ENCODE measurements at regions not wholly inside any gene's neighbourhood (a gene's known extent, or its start where the extent isn't known, plus 50 kb on each side); places are given as distances from the start of the nearest gene placed in this dataset.

DNA sequence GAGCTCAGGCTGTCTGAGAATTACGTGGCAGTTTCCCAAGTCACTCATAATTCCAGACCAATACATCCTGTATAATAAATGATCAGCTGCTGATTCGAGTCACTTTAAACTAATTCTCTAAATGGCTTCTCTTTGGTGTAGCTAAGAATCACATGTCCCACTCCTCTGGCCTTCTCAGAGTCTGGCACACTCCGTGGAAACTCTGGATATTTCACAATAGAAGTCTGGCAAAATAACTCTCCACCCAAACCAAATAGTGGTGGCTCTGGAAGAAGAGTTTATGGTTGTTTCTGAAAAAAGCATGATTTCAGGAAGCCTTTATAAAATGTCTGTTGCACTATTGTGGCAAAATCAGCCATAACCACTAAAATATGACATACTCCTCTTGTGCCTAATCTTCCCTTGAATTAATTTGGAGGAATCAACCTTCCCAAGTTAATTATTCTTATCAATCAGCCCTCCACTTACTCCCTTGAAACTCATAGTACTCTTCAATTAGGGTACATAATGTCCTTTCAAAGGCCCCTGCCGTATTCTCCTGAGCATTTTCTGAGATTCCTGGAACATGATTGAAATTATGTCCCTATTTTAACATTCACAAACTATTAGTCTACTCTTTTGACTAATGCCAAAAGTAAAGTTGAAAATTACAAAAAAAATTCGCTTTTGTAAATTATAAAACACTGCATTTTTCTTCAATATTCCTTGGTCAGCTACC, 991.6 kb downstream of the FAT4 start:
- no peak overlapping the region for H3K9ac ChIP-seq (ENCODE audit: low read depth, low read length)
- H3K27ac ChIP-seq (ENCODE audit: low read length), result no peak overlapping the region
- no peaks in the 10 kb centered on the region for H3K27me3 ChIP-seq (ENCODE audit: insufficient read depth, low read length, poor library complexity)
- H3K4me1 ChIP-seq (ENCODE audit: insufficient read depth, low read length), result no peaks in the 10 kb centered on the region
- DNase-seq (no peak), ATAC-seq (ENCODE audit: insufficient read depth, low read depth) (no peak)
- no peaks in the 10 kb centered on the region for H3K79me2 ChIP-seq (ENCODE audit: insufficient read depth, low read length)
- no peak overlapping the region for H3K4me2 ChIP-seq (ENCODE audit: insufficient read depth, low read length)
- no peaks in the 10 kb centered on the region for H3K9me3 ChIP-seq (ENCODE audit: insufficient read depth, low read length, severe bottlenecking)
- H3K36me3 ChIP-seq (ENCODE audit: insufficient read depth, low read length), result no peaks in the 10 kb centered on the region
- H2AFZ ChIP-seq (ENCODE audit: low read depth, low read length), result no peak overlapping the region
- TF ChIP-seq, protein P1, sequence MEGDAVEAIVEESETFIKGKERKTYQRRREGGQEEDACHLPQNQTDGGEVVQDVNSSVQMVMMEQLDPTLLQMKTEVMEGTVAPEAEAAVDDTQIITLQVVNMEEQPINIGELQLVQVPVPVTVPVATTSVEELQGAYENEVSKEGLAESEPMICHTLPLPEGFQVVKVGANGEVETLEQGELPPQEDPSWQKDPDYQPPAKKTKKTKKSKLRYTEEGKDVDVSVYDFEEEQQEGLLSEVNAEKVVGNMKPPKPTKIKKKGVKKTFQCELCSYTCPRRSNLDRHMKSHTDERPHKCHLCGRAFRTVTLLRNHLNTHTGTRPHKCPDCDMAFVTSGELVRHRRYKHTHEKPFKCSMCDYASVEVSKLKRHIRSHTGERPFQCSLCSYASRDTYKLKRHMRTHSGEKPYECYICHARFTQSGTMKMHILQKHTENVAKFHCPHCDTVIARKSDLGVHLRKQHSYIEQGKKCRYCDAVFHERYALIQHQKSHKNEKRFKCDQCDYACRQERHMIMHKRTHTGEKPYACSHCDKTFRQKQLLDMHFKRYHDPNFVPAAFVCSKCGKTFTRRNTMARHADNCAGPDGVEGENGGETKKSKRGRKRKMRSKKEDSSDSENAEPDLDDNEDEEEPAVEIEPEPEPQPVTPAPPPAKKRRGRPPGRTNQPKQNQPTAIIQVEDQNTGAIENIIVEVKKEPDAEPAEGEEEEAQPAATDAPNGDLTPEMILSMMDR (IDR thresholded peaks at IDR 0.05; ENCODE audit: borderline replicate concordance, extremely low read depth, low read length, poor library complexity, severe bottlenecking), result no peak
- no peak for TF ChIP-seq EZH2 (IDR thresholded peaks at IDR 0.05; ENCODE audit: borderline replicate concordance, low read depth, low read length, severe bottlenecking)
- H4K20me1 ChIP-seq (ENCODE audit: insufficient read depth, low read length), result no peaks in the 10 kb centered on the region
- no peak overlapping the region for H3K4me3 ChIP-seq (ENCODE audit: low read depth in 1 of 2, low read length in 2 of 2)

DNA sequence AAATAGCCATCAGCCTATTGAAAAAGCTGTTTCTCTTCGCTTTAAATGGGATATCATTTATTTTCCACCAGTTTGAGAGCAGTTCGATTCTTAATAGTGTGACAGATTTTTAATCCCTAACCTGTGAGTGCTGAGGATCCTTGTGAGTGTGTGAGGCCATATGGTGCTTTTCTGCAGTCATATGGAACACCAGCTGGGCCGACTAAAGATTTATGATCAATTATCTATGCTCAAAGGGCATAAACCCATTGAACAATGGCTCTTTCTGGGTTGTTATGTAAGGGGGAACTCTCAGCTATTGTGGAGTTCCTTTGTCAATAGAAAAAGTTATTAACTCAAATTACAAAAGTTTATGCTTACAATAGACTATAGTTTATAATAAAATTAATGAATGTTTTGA, 1003.6 kb downstream of the FAT4 start:
- H3K79me2 ChIP-seq (ENCODE audit: insufficient read depth, low read length), result no peaks in the 10 kb centered on the region
- no peaks in the 10 kb centered on the region for H3K9me3 ChIP-seq (ENCODE audit: insufficient read depth, low read length, severe bottlenecking)

DNA sequence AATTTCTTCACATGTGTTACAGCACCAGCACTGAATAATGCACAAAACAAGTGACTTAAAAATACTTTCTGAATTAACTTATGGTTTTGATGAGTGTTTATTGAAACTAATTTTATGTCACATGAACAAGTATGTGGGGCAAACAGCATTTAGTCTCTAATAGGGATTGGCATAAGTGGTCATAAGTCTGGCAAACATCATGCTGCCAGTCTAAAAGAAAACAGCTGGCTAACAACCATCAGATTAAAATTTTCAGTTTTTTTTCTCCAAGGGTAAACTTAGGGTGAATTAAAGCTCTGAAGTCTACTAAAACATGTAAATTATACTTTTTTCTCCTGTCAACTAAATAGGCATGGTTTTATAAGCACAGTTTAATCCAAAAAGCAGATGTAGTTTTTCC, 1014.2 kb downstream of the FAT4 start:
- Histone ChIP-seq H3K36me3 (ENCODE audit: insufficient read depth, low read length) (no peaks in the 10 kb centered on the region), H4K20me1 (ENCODE audit: insufficient read depth, low read length) (no peaks in the 10 kb centered on the region), H3K4me1 (ENCODE audit: insufficient read depth, low read length) (no peaks in the 10 kb centered on the region), H3K27me3 (ENCODE audit: insufficient read depth, low read length, poor library complexity) (no peaks in the 10 kb centered on the region), H2AFZ (ENCODE audit: low read depth, low read length) (no peak overlapping the region), H3K9me3 (ENCODE audit: insufficient read depth, low read length, severe bottlenecking) (no peaks in the 10 kb centered on the region), H3K27ac (ENCODE audit: low read length) (no peak overlapping the region), H3K79me2 (ENCODE audit: insufficient read depth, low read length) (no peaks in the 10 kb centered on the region), H3K9ac (ENCODE audit: low read depth, low read length) (no peak overlapping the region), H3K4me3 (ENCODE audit: low read depth in 1 of 2, low read length in 2 of 2) (no peak overlapping the region), H3K4me2 (ENCODE audit: insufficient read depth, low read length) (no peak overlapping the region)
- DNase-seq (no peak), ATAC-seq (ENCODE audit: insufficient read depth, low read depth) (no peak)
- TF ChIP-seq, protein P1 (IDR thresholded peaks at IDR 0.05; ENCODE audit: borderline replicate concordance, extremely low read depth, low read length, poor library complexity, severe bottlenecking), result no peak
- TF ChIP-seq EZH2 (IDR thresholded peaks at IDR 0.05; ENCODE audit: borderline replicate concordance, low read depth, low read length, severe bottlenecking), result no peak

More for the DNA sequence above, 1003.6 kb downstream of the FAT4 start:
- Histone ChIP-seq H4K20me1 (ENCODE audit: insufficient read depth, low read length) (no peaks in the 10 kb centered on the region), H3K4me1 (ENCODE audit: insufficient read depth, low read length) (no peaks in the 10 kb centered on the region), H3K9ac (ENCODE audit: low read depth, low read length) (no peak overlapping the region), H3K27me3 (ENCODE audit: insufficient read depth, low read length, poor library complexity) (no peaks in the 10 kb centered on the region), H3K4me2 (ENCODE audit: insufficient read depth, low read length) (no peak overlapping the region), H3K36me3 (ENCODE audit: insufficient read depth, low read length) (no peaks in the 10 kb centered on the region), H2AFZ (ENCODE audit: low read depth, low read length) (no peak overlapping the region), H3K4me3 (ENCODE audit: low read depth in 1 of 2, low read length in 2 of 2) (no peak overlapping the region), H3K27ac (ENCODE audit: low read length) (no peak overlapping the region)
- DNase-seq, result no peak
- ATAC-seq (ENCODE audit: insufficient read depth, low read depth), result no peak
- TF ChIP-seq, protein P1 (IDR thresholded peaks at IDR 0.05; ENCODE audit: borderline replicate concordance, extremely low read depth, low read length, poor library complexity, severe bottlenecking), result no peak
- no peak for TF ChIP-seq EZH2 (IDR thresholded peaks at IDR 0.05; ENCODE audit: borderline replicate concordance, low read depth, low read length, severe bottlenecking)
